ENCODE measurements at regions not wholly inside any gene's neighbourhood (a gene's known extent, or its start where the extent isn't known, plus 50 kb on each side); places are given as distances from the start of the nearest gene placed in this dataset.

- Histone ChIP-seq H3K4me3 (replicated peaks; ENCODE audit: insufficient read depth, low read length) (no peak overlapping the region), H3K27me3 (ENCODE audit: insufficient read depth, poor library complexity, severe bottlenecking) (no peaks in the 10 kb centered on the region), H3K27ac (replicated peaks) (no peak overlapping the region)
- DNase-seq (ENCODE audit: low read depth in 1 of 2, low spot score in 1 of 2), result no peak
- TF ChIP-seq POLR2AphosphoS5 (IDR thresholded peaks at IDR 0.05; ENCODE audit: low read depth), result no peak
- no peak for TF ChIP-seq REST (IDR thresholded peaks at IDR 0.05; ENCODE audit: insufficient replicate concordance, low read depth)
- no peak for TF ChIP-seq CTCF (IDR thresholded peaks at IDR 0.05; ENCODE audit: insufficient read depth, low read length)
- TF ChIP-seq SPI1 (IDR thresholded peaks at IDR 0.05; ENCODE audit: borderline replicate concordance, low read depth), result no peak
- no peak for TF ChIP-seq GABPA (IDR thresholded peaks at IDR 0.05; ENCODE audit: low read depth)
These were observed 158.6 kb upstream of the SYT4 start for GRCh38 chr18:43435851-43436250.

GRCh38 chr18:43442131-43442530, 164.8 kb upstream of the SYT4 start:
- no peak for DNase-seq (ENCODE audit: low read depth in 1 of 2, low spot score in 1 of 2)
- Histone ChIP-seq H3K4me3 (replicated peaks; ENCODE audit: insufficient read depth, low read length) (no peak overlapping the region), H3K27ac (replicated peaks) (no peak overlapping the region), H3K27me3 (ENCODE audit: insufficient read depth, poor library complexity, severe bottlenecking) (no peaks in the 10 kb centered on the region)
- TF ChIP-seq POLR2AphosphoS5 (IDR thresholded peaks at IDR 0.05; ENCODE audit: low read depth) (no peak), SPI1 (IDR thresholded peaks at IDR 0.05; ENCODE audit: borderline replicate concordance, low read depth) (no peak), GABPA (IDR thresholded peaks at IDR 0.05; ENCODE audit: low read depth) (no peak), REST (IDR thresholded peaks at IDR 0.05; ENCODE audit: insufficient replicate concordance, low read depth) (no peak), CTCF (IDR thresholded peaks at IDR 0.05; ENCODE audit: insufficient read depth, low read length) (no peak)

- Histone ChIP-seq H3K4me3 (replicated peaks; ENCODE audit: insufficient read depth, low read length) (no peak overlapping the region), H3K27me3 (ENCODE audit: insufficient read depth, poor library complexity, severe bottlenecking) (no peaks in the 10 kb centered on the region), H3K27ac (replicated peaks) (no peak overlapping the region)
- no peak for DNase-seq (ENCODE audit: low read depth in 1 of 2, low spot score in 1 of 2)
- TF ChIP-seq SPI1 (IDR thresholded peaks at IDR 0.05; ENCODE audit: borderline replicate concordance, low read depth) (no peak), GABPA (IDR thresholded peaks at IDR 0.05; ENCODE audit: low read depth) (no peak), CTCF (IDR thresholded peaks at IDR 0.05; ENCODE audit: insufficient read depth, low read length) (no peak)
These were observed 165.3 kb upstream of the SYT4 start for GRCh38 chr18:43442571-43442970.

GRCh38 chr18:43465483-43465882, 188.2 kb upstream of the SYT4 start:
- H3K4me3 ChIP-seq (replicated peaks; ENCODE audit: insufficient read depth, low read length), result no peak overlapping the region
- DNase-seq (ENCODE audit: low read depth in 1 of 2, low spot score in 1 of 2), result no peak
- TF ChIP-seq REST (IDR thresholded peaks at IDR 0.05; ENCODE audit: insufficient replicate concordance, low read depth) (no peak), SPI1 (IDR thresholded peaks at IDR 0.05; ENCODE audit: borderline replicate concordance, low read depth) (no peak), POLR2AphosphoS5 (IDR thresholded peaks at IDR 0.05; ENCODE audit: low read depth) (no peak), GABPA (IDR thresholded peaks at IDR 0.05; ENCODE audit: low read depth) (no peak), CTCF (IDR thresholded peaks at IDR 0.05; ENCODE audit: insufficient read depth, low read length) (no peak)
- no peaks in the 10 kb centered on the region for H3K27me3 ChIP-seq (ENCODE audit: insufficient read depth, poor library complexity, severe bottlenecking)
- H3K27ac ChIP-seq (replicated peaks), result no peak overlapping the region

Data from HL-60 (cell line).